ENCODE measurements at regions not wholly inside any gene's neighbourhood (a gene's known extent, or its start where the extent isn't known, plus 50 kb on each side); places are given as distances from the start of the nearest gene placed in this dataset.
"Not testable (repeated sequence)": the region's sequence is repeated elsewhere in the genome, so short reads cannot be mapped to it uniquely, and the experiment has no call there.

DNA sequence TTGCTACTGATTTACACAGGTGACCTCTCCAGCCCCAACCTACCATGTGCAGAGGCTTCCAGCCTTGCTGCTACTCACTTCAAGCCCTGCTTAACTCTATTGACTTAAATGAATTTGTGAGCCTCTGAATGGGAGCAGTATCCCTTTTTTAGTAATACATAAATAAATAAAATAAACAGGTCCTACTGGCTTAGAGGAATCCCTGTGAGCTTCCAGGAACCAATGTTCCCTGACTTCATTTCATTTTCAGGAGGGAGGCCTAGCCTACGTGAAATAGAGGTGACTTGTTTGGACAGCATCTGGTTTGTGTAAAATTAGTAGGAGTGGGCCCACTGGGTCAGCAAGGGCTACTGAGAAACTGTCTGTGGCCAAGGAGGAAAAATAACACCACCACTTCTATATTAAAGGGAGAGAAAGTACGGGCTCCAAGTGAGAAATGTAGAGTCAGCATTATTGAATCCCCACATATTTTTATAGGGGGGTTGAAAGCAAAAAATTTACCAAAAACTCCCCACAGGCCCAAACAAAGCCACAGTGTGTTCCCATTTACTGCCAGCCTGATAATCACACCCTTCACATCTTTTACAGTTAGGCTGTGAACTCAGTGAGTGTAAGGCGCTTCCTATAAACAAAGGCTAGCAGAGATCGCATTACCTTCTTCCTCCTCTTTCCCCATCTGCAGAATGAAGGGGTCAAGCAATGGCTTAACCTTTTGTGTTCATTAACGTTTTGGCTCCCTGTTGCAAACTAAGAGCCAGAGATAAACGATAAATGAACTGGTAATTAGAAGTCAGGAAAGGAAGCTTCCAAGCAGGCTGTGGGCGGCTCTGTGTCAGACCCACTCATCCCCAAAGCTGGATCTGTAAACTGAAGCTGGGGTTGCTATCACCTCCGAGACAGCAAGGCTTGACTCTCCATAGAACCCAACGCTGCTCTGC lies 138.8 kb upstream of the LIFR start:
- Histone ChIP-seq H3K9me3 (peaks cover 0 to 6% (median 0%) of the 10 kb centered on the region in 4 donors), H3K4me1 (peaks cover 0 to 8% (median 0%) of the 10 kb centered on the region in 4 donors), H3K4me3 (no peak overlapping the region), H3K27ac (peak overlapping the region in 1 of 5 donors; percentile 3), H3K36me3 (no peaks in the 10 kb centered on the region), H3K27me3 (no peaks in the 10 kb centered on the region)
- intact Hi-C loops (cut with DNase I; ENCODE audit: low total_unique reads), result no loop called here
- 53 to 61% (median 56%) methylated on average over 9 of the region's 9 CpGs for WGBS, 5 donors
- DNase-seq, result no peak
- TF ChIP-seq CTCF (IDR thresholded peaks at IDR 0.05), result no peak
- no peak for TF ChIP-seq POLR2AphosphoS5 (IDR thresholded peaks at IDR 0.05)
- no peak for TF ChIP-seq POLR2A (IDR thresholded peaks at IDR 0.05)
- no peak for TF ChIP-seq EP300 (IDR thresholded peaks at IDR 0.05)

DNA sequence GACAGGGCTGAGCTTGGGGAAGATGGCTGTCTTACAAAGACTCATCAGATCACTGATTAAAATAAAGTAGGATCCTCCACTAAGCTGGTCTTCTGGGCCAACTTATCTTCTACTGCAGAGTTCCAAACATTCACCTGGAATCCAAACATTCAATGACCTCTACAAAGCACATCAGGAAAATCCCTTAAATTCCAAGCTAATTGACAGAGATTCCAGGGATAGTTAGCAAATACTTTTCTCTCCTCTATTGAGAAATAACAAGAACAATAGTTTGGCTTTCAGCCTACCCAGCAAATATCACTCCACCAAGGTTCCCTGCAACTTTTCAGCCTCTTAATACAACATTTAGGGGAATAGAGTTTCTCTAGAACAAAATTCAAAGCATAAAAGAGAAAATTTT lies 140.6 kb upstream of the LIFR start:
- Histone ChIP-seq H3K9me3 (peaks cover 0 to 6% (median 0%) of the 10 kb centered on the region in 4 donors), H3K4me1 (peaks cover 0 to 8% (median 0%) of the 10 kb centered on the region in 4 donors), H3K4me3 (no peak overlapping the region), H3K27me3 (no peaks in the 10 kb centered on the region), H3K36me3 (no peaks in the 10 kb centered on the region), H3K27ac (no peak overlapping the region)
- intact Hi-C loops (cut with DNase I; ENCODE audit: low total_unique reads), result no loop called here
- no peak for DNase-seq
- no peak for TF ChIP-seq POLR2A (IDR thresholded peaks at IDR 0.05)
- TF ChIP-seq CTCF (IDR thresholded peaks at IDR 0.05), result no peak
- TF ChIP-seq POLR2AphosphoS5 (IDR thresholded peaks at IDR 0.05), result no peak
- TF ChIP-seq EP300 (IDR thresholded peaks at IDR 0.05), result no peak

DNA sequence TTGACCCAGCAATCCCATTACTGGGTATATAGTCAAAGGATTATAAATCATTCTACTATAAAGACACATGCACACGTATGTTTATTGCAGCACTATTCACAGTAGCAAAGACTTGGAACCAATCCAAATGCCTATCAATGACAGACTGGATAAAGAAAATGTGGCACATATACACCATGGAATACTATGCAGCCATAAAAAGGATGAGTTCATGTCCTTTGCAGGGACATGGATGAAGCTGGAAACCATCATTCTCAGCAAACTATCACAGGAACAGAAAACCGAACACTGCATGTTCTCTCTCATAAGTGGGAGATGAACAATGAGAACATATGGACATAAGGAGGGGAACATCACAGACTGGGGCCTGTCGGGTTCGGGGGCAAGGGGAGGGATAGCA lies 140.3 kb upstream of the OSMR start:
- 87 to 94% (median 89%) methylated on average over 4 of the region's 4 CpGs for WGBS, 5 donors
- H3K36me3 ChIP-seq; H3K27ac ChIP-seq; H3K27me3 ChIP-seq; intact Hi-C loops (cut with DNase I; ENCODE audit: low total_unique reads); H3K4me3 ChIP-seq; DNase-seq; H3K9me3 ChIP-seq; H3K4me1 ChIP-seq: not testable (repeated sequence)

DNA sequence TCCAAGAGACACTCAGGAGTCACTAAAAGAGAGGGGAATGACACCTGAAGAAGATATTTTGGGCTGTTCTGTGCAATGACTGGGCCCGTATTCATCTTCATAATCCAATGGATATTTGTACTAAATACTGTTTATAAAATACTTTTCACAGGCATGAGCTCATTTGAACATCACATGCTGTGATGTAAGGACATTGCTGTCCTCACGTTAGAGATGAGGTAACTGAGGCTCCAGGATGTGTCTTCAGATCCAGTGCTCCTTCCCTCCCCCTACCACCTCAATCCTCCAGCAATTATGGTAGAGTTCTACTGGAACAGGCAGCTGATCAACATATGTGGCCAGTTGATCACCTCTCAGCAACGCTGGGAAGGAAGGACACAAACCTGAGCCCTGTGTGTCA lies 139.4 kb upstream of the OSMR start:
- Histone ChIP-seq H3K36me3 (no peaks in the 10 kb centered on the region), H3K27ac (no peak overlapping the region), H3K4me1 (peaks cover 0 to 9% (median 3%) of the 10 kb centered on the region in 4 donors), H3K27me3 (no peaks in the 10 kb centered on the region), H3K4me3 (no peak overlapping the region), H3K9me3 (no peaks in the 10 kb centered on the region)
- DNase-seq, result no peak
- TF ChIP-seq POLR2AphosphoS5 (IDR thresholded peaks at IDR 0.05), result no peak
- TF ChIP-seq POLR2A (IDR thresholded peaks at IDR 0.05), result no peak
- no peak for TF ChIP-seq CTCF (IDR thresholded peaks at IDR 0.05)
- no peak for TF ChIP-seq EP300 (IDR thresholded peaks at IDR 0.05)
- intact Hi-C loops (cut with DNase I; ENCODE audit: low total_unique reads), result no loop called here
- 69 to 89% (median 85%) methylated on average over 3 of the region's 3 CpGs for WGBS, 5 donors
